Sigmoid colon (tissue), 4 donors: ENCODE measurements at regions not wholly inside any gene's neighbourhood (a gene's known extent, or its start where the extent isn't known, plus 50 kb on each side); places are given as distances from the start of the nearest gene placed in this dataset.

ENCODE experiments used
- EP300 ChIP-seq, 4 donors: sonication (generic); formaldehyde crosslinking; IDR thresholded peaks; one replicate each; pipeline ENCODE4 v1.6.1; 2017; ENCODE audit warnings: antibody characterized with exemption in 4 of 4
- POLR2AphosphoS5 ChIP-seq, 4 donors: sonication (generic); formaldehyde crosslinking; IDR thresholded peaks; one replicate each; pipeline ENCODE4 v1.6.1; 2017; ENCODE audit warnings: antibody characterized with exemption in 4 of 4
- TF ChIP-seq, protein P1 (sequence below), 4 experiments: fragments of 450-650 bp in 3 of 4; fragments of 200-600 bp in 1 of 4; IDR thresholded peaks; one replicate each; pipeline ENCODE4 v1.5.1; 2016 to 2019; ENCODE audit warnings: antibody characterized with exemption in 4 of 4, mild to moderate bottlenecking in 3 of 4, moderate library complexity in 2 of 4

DNA sequence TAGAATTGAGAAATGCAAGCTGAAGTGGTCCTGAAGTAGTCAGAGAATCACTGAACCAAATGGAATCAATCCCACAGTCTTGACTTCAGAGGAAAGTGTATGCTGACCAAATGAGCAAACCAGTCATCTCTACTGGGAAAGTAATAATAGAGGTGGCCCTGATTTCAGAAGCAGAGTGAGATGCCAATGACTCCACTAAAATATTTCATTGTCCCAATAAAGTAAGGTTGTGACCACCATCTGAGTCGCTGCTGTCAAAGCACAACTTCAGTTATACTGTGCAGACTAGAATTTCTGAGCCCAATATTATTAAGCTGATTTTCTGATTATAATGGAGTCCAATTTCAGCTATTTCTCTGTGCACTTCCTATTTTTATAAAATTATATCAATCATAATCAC is 334.4 kb upstream of the THBS1 start:
- TF ChIP-seq, protein P1, sequence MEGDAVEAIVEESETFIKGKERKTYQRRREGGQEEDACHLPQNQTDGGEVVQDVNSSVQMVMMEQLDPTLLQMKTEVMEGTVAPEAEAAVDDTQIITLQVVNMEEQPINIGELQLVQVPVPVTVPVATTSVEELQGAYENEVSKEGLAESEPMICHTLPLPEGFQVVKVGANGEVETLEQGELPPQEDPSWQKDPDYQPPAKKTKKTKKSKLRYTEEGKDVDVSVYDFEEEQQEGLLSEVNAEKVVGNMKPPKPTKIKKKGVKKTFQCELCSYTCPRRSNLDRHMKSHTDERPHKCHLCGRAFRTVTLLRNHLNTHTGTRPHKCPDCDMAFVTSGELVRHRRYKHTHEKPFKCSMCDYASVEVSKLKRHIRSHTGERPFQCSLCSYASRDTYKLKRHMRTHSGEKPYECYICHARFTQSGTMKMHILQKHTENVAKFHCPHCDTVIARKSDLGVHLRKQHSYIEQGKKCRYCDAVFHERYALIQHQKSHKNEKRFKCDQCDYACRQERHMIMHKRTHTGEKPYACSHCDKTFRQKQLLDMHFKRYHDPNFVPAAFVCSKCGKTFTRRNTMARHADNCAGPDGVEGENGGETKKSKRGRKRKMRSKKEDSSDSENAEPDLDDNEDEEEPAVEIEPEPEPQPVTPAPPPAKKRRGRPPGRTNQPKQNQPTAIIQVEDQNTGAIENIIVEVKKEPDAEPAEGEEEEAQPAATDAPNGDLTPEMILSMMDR (IDR thresholded peaks at IDR 0.05), result no peak
- TF ChIP-seq EP300 (IDR thresholded peaks at IDR 0.05), result no peak
- no peak for TF ChIP-seq POLR2AphosphoS5 (IDR thresholded peaks at IDR 0.05)
